GM21447 (cell line): ENCODE measurements at regions not wholly inside any gene's neighbourhood (a gene's known extent, or its start where the extent isn't known, plus 50 kb on each side); places are given as distances from the start of the nearest gene placed in this dataset.
"Not testable (repeated sequence)": the region's sequence is repeated elsewhere in the genome, so short reads cannot be mapped to it uniquely, and the experiment has no call there.

ENCODE experiments used
- ATAC-seq: cut with Tn5 transposase; IDR thresholded peaks from one replicate; pipeline ENCODE4 v1.9.1; 2021; ENCODE audit not compliant: unreplicated experiment

DNA sequence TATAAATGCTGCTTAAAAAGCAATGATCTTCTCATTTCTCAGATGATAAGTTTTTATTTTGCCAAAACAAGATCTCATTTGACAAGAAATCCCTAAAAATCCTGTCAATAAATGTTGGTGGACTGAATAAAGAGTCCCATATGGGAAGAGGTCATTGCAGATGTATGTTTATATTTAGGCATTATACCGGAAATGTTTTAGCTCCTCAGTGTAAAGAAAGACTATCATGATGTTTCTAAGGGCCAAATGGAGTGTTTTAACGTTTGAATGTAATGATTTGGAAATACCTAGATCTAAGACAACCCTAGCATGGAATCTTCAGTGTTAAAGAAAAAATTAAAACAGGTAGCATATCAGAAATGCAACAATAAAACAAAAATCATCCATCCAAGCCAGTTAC, 457.8 kb upstream of the NFE2L3 start:
- no peak for ATAC-seq

DNA sequence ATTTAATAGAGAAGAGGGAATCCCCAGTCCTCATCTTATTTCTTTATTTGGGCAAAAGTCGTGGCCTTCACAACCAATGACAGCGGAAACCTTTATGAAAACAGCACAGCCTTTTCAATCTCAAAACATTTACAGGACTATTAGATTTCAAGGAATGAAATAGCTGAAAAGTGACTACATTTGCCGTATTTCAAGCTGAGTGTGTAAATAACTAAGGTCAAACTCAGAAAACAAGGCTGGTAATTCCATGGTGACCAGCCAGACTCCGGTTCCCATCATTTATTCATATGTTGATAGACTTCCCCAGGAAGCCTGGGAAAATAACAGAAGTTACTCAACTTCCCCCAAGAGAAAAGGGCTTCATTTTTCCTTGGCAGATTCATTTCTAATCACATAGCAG, 457.3 kb upstream of the NFE2L3 start:
- no peak for ATAC-seq

DNA sequence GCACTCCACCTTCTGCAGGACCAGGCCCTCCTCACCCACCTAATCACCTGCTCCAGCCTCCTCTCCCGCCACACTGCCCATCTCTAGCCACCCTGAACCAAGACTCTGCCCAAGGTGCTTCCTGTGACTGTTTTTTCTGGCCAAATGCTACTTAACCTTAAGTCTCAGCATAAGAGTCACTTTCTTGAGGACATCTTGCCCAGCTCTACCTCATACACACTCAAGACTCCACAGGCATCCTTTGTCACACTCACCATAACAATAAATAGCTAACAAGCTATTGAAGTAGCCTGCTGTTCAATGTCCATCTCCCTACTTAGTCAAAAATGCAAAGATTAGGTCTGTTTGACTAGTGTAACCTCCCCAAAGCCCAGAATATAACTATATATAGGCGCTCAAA, 455.4 kb upstream of the NFE2L3 start:
- ATAC-seq, result no peak

DNA sequence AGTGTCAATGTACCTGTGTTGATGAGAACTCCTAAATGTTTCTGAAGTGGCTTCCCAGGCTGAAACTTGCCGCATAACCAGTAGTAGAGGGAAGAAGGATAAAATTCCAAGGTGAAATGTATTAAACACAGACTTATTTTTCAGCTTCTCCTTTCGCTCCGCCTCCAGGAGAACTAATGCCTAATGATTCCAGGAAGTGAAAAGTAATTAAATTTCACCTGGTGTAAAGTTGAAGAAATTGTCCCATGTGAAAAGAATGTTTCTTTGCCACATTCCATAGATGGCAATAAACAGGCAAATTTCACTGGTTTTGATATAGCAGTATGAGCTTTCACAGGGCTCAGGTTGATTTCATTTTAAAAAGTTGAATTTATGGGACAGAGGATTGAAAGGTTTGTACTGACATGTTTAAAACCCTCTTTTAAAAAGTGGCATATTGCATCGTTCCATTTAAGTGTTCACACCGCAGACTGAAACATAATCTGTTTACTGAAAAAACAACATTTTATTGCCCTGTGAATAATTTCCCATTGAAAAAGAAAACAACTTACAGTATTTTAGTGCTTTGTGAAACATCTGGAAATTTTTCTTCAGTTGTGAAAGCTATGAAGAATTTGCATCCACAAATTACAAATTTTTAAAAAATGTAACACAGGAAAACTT, 453.4 kb upstream of the NFE2L3 start:
- no peak for ATAC-seq

DNA sequence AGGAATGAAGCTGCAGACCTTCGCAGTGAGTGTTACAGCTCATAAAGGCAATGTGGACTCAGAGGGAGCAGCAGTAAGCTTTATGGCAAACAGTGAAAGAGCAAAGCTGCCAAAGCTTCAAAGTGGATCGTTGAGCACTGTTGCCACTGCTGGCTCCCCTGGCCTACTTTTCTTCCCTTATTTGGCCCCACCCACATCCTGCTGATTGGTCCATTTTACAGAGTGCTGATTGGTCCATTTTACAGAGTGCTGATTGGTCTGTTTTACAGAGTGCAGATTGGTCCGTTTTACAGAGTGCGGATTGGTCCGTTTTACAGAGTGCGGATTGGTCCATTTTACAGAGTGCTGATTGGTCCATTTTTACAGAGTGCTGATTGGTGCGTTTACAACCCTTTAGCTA, 451.9 kb upstream of the NFE2L3 start:
- ATAC-seq, result not testable (repeated sequence)

DNA sequence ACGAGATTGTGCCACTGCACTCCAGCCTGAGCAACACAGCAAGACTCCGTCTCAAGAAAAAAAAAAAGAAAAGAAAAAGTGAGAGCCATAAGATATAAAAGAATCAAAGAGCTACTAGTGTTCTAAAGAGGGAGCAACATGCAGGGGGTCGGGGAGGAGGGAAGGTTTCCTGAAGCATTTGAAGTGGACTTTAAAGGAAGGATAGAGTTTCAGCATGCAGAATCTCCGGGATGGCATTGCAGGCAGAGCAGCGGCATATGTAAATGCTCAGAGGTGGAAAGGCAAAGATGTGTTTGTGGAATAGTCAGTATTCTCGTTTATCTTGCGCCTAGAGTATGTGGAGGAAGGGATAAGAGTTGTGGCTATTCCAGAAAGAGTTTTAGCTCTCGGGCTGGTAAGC, 447.6 kb upstream of the NFE2L3 start:
- ATAC-seq, result no peak

DNA sequence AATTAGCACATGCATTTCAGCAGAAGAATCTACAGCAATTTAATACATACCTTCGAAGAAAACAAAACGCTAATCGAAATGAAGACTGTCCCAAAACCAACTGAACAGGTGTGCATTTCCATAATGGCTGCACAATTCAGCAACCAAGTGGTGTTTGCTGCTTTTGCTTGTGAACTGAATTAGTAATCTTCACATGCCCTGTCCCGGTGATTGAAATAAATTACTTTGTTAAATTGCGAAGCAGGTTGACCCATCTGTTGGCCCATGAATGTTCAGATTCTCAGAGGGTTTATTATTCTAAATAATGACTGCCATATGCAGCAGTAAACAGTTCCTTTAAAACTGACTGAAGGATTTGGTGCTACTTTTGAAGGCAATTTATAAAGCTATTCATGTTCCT, 445.2 kb upstream of the NFE2L3 start:
- no peak for ATAC-seq

DNA sequence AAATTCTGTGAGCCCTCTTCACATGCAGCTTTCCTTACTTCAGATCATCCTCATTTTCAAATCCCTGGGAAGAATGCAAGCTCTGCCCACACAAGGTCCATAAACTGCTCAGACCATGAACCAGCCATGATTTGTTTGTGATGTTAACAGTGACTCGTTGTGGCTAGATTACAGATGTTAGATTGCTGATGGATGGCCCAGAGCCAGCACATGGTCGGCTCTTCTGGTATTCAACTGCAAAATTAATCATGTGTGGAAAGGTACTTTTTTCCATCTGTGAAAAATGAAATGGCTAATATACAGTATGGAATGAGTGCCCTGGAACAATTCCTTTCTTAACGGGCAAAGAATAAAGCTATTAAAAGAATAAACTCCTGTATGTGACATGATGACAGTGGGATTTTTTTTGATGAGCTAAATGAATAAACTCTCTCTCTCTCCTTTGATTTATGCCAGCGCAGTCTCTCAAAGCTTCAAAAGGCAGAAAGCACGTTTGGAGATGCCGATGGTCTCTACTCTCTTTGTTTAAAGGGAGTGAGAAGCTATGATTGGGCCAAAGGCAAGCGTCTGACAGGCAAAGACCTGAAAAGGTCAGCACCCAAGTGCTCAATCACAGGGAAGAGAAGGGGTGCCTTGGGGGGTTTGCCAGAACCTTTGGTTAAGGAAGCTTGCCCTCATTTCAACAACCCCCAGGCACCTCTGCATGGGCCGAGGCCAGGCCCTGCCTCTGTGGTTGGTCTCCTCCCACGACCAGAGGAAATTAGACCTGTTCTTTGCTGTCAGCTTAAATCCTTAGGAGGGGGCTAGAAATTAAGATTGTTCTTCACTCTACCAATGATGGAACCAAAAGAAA, 444.0 kb upstream of the NFE2L3 start:
- ATAC-seq, result no peak

DNA sequence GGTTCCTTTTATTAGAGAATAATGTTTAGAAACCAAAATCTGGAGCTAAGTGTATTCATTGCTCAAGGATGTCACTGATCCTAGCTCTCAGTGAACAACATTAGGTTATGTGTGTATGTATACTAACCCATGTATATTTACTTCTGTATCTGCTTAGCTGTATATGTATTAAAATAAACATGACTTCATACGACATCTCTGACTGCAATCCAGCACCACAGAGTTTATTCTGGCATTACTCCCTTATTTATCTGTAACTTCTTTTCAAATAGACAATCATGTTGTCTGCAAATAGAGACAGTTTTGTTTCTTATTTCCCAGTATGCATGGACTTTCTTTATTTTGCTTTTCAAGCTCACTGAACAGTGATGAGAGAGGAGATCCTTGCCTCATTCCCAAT, 441.0 kb upstream of the NFE2L3 start:
- ATAC-seq, result no peak

DNA sequence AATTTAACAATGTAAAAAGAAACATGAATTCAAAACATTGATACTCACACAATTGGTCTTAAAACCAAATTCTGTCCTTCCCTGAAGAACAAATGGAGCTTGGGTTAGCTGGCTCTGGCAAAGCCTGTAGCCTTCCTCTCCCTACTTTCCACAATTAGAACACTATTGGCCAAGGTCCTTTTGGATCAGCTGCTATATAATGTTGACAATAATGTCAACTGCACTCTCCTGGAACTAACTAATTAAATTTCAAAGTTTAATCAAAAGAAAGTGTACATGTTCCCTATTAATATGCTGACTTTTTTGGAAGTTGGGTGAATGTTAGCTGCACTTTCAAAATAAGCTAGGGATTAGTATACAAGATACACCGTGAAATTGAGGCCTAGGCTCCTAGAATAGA, 440.1 kb upstream of the NFE2L3 start:
- ATAC-seq, result no peak

DNA sequence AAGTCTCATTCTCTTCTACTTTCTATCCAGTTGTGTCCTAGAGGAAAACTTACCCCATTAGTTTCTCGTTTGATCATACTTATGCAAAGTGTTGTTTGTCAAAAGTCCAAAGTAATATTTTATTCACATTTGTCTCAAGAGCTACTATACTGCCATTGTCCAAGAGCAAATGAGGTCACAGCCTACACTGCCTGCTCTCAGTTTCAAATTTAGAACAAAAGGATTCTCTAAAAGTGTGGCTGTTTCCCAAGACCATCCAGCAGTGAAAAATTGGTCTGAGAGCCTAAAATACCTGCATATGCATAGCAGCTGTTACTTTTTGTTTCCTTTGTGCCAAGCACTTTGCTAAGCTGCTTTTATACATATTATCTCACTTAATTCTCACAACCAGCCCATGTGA, 439.5 kb upstream of the NFE2L3 start:
- no peak for ATAC-seq

DNA sequence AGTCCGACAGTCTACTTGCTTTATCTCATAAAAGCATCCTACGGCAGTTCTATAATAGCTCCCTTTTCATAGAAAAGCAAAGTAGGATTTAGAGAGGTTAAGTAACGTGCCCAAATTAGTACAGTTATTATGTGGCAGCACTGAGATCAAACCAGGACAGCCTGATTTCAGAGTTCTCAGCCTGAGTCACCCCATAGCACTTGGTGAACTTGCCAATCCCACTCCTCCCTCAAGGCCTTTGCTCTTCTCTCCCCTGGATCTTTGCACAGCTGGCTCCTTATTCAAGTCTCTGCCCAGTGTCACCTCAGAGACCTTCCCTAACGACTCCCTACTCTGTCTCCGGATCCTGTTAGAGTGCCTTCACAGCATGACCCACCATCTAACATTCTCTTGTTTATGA, 438.0 kb upstream of the NFE2L3 start:
- no peak for ATAC-seq

DNA sequence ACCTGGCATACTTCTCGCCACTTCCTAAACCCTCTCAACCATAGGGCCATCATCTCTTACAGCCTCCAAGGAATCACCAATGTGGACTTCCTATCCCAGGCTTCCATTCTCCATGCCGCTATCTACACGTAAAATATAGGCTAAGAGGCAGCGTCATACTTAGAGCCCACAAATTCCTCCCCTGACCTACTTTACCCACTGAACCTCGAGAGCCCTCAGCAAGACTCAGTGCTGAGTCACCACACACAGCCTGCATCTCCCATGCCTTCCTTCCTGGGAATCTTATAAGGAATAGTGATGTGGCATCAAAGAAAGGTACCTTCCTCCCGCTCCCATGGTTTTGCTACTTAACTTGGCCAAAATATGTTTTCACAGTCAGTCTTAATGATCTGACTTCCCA, 435.6 kb upstream of the NFE2L3 start:
- ATAC-seq, result no peak

DNA sequence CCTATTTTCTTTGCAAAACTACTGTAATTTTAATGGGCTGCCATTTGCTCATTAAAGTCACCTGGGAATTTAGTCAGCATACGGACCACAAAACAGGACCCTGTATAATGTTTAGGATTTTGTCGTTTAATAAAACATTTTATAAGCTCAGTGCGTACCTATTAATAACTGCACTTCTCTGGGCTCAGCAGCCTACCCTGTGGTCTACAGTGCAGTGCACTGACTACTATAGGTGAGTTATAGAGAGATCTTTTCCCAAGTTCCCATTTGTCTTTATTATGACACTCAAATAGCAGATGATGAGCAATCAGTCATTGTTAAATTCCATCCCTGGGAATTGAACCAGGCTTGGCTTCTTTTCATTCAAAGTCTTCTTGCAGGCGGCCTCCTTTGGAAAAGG, 433.4 kb upstream of the NFE2L3 start:
- no peak for ATAC-seq

DNA sequence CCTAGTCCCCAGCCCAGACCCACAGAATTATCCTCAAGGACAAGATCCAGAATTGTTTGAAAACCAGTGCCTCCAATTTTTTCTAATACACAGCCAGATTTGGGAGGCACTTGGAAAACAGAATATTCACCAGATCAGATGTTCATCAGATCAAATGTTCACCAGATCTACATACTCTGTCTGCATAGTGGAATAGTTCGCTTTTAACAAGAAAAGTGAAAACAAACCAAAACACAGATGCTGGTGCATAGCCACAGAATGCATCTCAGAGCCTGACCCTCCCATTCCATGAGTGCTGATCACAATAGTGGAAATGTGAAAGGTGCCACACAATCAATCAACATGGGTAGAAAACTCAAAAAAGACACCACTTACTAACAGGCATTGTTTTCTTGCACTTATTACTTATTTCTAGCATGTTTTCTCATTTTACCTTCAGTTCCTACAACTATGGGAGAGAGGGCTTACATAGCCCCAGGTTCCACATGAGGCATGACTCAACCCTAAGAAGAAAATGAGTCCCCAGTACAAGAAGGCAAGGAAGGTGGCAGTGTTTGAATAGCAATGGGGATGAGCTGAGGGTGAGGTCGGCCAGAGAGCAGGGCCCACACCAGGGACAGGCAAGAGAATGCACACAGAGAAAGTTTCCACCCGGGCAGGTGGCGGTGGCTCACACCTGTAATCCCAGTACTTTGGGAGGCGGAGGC, 432.7 kb upstream of the NFE2L3 start:
- ATAC-seq, result no peak

DNA sequence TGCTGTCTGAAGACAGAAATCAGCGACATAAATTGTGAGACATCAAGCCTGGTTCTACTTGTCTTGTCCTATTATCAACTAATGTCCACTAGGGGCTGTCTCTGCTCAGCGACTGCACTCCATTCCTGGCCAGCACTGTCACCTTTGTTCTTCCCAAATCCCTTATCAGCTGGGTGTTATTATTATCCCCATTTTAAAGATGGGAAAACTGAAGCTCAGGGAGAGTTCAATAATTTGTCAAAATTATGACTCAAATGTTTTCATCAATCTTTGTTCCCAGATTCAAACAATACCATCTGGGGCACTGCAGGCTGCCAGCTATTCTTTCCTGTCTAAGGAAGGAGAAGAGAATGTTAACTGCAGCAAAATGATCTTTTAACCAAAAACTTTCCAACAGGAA, 431.6 kb upstream of the NFE2L3 start:
- no peak for ATAC-seq

DNA sequence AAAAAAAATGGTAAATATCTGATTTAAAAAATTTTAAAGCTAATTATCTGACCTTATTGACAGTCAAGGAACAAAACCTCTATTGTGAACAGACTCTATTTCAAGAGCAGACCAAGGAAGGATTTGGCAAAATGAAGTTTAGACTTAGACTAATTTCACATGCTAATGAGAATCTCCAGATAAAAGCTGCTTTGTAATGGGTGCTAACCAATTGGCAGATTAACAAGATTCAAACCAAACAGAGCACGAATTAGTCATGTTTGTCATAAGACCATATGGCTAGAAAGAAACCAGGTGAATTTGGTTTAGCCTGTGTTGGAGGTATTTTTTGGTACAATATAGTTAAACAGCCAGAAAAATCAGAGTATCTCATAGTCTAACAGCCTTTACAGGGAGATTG, 429.1 kb upstream of the NFE2L3 start:
- ATAC-seq, result no peak

DNA sequence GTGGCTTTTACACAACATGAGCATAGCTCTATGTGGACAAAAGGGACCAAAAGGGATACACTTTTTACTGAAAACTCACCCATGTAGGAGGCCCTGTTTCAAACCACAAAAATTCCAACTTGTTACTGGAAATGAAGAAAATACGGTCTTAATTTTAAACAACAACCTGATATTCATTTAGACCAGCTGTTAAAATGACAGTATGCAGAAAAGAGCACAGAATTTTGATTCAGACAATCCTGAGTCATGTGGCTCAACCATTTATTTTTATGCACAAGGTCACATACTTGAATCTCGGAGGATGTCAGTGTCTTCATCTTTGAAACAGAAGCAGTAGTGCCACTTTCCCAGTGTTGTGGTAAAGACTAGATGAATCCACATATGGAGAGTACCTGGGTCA, 426.5 kb upstream of the NFE2L3 start:
- no peak for ATAC-seq

DNA sequence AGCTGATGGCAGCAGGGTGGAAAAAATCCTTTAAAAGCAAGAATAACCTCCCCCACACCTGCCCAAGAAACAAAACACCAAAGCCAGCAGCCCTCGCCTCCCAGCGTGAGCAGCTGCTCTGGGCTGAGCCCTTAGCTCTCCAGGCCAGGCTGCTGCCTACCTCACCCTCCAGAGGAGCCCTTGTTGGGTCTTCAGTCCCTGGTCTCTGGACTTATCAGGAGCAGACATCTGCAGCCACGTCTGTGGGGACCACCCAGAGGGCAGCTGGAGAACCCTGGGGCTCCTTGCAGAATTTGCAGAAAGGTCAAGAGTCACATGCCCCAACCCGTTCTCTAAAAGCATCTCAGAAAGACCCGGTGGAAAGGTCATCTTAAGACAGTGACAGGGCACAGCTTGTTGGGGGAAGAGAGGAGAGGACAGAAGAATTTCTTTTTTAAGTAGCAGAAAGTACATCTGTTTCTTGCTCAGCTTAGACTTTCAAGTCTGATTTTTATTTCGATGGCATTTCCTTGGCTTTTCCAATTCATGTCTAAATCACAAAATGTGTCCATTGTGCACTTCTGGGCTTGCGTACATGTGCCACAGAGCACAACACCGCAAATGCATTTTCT, 425.7 kb upstream of the NFE2L3 start:
- no peak for ATAC-seq

DNA sequence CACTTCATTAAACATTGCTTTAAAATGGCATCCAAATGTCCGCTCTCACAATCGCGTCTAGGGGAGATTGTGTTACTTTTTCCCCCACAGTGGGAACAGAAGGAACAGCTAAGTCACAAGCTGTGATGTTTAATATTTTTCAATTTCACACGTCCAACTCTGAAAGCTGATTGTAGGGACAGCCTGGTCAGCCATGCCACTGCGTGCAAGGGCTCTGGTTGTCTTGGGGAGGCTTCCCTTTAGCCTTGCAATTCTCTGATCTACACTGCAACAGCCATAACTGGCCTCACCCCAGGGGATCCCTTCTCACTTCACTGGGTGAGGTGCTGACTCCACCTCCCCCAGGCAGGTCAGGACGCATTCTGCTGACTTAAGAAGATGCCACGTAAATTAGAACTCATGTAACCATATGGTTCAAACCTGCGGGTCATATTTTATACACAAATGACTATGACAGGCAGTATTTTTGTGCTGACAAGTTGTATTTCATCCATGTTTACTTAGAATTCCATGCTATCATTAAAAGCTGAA, 425.2 kb upstream of the NFE2L3 start:
- no peak for ATAC-seq

DNA sequence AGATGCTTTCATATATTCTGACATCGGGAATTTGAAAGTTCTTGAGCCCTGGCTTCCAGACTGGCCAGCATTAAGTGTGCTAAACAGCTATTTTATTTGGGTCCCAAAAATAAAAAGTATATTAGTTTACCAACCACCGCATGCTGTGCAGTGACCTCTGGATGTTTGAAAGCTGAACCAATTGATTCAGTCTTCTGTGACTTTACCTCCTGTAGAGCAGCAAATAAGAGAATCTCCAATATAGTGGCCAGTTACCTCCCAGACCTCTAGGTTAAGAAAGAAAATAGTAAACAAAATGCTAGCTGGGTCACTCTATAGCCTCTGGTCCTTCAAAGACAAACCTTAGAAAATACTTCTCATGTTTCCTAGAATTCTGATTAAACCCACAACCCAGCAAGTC, 424.6 kb upstream of the NFE2L3 start:
- ATAC-seq, result no peak
